Mucosa of gallbladder (tissue), 1 donor: ENCODE measurements at regions not wholly inside any gene's neighbourhood (a gene's known extent, or its start where the extent isn't known, plus 50 kb on each side); places are given as distances from the start of the nearest gene placed in this dataset.

Source experiments
- DNase-seq: peaks from one replicate; pipeline ENCODE4 v3.0.0-alpha.2; 2020; ENCODE audit warnings: low spot score
- donor health status: DM: no; HTN: no; CAD: no.

DNA sequence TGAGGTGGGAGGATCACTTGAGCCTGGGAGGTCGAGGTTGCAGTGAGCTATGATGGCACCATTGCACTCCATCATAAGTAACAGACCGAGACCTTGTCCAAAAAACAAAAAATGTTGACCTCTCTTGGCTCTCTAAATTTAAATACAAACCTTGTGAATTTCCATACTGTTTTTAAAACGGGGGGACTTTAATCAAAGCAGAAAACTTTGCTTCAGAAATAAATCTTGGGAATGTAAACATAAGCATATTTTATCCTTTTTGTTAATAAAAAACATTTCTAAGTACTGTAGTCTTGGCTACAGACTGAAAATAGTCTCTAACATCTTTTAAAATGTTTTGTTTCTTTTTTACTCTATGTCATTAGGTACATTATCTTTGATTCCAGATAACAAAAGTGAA lies 130.7 kb upstream of the RASSF8 start:
- DNase-seq, result no peak

DNA sequence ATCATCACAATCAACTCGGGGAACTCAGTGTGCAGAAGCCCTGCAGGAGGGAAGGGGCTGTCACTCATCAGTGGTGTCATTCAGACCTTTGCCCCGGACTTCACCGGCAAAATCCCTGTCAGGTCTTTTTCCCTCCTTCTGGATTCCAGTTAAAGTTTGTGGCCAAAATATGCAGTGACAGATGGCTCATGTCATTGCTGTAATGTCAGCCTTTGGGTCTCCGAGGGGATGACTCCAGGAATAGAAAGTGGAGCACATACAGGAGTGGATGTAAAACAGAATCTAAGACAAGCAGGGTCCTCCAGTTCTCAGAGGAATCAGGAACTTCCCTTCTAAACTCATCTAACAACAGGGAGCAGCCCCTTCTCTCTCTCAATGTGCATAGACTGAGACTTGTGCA lies 130.3 kb upstream of the RASSF8 start:
- DNase-seq, result no peak

DNA sequence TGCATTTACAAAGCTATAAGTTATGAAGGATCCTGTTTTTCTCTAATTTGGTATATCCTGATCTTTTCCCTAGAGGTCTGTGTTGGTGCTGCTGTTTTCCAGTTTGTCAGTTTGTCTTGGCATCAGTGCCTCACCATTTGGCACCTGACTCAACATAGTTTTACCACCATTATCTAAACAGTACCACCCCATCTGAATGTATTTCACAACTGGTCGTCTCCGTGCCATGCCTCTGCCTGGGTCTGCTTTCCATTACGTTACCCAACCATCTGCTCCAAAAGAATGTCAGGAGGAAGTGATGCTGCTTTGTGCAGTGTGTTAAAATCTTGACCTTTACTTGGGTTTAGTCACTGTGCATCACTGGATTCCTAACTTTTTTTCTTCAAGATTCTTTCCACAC lies 129.3 kb upstream of the RASSF8 start:
- peak; percentile 36 for DNase-seq

DNA sequence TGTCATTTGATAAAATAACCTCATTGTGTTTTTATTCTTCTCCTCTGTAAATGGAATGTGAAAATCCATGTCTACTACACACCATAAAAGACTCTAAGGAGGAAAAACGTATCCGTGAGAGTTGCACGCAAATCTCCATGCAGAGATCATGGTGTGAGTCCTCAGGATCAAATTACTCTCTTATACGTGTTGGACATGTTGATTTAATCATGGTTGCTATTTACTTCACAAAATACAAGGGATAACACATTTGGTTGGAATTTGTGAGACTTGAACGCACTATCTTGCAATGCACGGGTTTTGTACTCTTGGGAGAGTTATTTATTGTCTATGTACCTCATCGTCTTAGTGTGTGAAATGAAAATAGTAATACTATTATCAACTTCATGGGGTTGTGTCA lies 128.0 kb upstream of the RASSF8 start:
- DNase-seq, result no peak

DNA sequence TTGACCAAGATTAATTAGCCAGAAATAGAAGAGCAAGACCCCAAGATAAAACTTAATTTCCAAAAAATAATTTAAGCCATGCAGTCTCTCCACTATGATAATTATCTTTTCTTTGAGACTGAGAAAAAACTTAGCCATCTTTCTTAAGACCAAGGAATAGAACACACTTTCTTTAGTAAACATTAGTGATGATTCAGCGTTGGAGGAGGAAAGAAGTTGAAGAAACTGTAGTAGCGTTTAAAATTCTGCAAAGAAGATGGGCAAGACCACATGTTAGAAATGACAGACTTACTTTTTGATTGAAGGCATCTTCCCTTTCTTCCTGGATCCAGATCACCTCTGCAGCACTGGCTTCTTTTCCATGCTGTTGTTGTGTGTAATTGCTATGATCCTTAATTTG lies 124.8 kb upstream of the RASSF8 start:
- no peak for DNase-seq

DNA sequence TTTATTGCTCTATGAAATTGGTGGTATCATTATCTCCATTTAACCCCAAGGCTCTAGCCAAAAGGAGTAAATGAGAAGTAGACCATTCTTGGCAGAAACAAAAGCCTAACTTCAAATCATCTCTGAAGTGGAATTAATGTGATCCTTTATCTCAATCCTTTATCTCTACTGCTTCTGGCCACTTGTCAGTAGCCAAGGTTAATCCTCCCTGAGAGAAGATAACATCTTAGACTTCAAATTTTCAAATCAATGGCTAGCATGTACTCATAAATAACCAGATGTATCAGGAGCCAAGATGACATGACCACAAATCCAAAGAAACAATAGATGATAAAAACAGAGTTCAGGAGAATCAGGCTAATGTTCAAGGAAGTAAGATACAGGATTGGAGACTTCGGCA lies 123.1 kb upstream of the RASSF8 start:
- DNase-seq, result no peak

DNA sequence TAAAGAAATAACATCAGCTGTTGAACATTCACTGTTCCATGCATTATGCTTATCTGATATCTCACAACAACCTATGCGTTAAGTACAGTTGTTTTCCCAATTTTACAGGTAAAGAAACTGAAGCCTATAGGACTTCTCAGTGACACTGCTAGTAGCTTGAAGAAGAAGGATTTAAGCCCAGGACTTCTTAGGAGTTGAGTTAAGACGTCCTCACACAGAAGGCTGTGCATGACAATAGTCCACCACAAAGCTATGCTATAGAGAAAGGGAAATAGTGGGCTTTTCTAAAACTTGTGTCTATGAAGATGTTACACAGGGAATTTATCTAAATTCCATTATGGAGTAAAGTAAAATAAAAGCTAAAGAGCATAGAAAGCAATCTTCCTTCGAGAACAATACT lies 120.5 kb upstream of the RASSF8 start:
- no peak for DNase-seq

DNA sequence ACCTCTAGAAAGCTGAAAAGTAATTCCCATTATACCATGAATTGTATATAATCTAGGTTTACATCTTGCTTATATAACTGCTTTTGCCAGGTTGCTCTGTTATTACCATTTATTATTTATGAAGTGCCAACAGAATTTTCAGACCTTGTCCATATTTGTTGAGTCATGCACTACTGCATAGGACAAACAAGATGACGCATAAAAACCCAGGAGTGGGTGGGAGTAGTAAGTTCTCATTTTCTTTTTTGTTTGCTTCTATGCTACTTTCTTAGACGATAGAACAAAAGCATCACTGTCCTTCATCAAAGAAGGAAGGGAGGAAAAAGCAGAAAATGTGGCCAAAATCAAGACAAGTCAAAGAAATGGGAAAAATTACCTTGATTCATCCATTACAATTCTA lies 119.0 kb upstream of the RASSF8 start:
- DNase-seq, result no peak

DNA sequence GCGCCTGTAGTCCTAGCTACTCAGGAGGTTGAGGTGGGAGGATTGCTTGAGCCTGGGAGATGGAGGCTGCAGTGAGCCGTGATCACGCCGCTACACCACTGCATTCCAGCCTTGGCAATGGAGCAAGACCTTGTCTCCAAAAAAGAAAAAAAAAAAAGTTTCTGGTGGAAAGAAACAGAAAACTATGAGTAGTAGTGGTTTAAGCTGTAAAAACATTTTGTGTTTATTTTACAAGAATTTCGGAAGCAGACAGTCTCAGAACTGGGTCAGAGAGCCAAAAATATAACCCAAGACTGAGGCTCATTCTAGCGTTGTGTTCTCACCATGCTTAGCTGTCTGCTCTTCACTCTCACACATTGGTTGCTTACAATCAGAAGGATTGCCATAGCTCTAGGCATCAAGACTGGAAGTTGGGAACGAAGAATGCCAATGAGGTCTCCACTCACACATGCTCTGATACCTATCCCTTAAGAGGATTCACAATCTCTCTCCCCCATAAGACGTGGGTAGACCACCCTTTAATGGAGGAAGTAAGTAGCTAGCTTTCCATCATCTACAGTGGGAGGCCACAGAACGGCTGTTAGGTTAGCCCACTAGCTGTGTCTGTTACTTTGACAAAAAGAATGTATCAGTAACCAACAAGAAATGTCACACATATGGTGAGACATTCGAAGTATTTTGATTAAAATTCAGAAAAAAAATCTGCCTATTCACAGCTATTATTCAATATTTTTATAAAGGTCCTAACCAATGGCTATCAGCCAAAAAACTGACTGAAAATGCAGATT lies 117.6 kb upstream of the RASSF8 start:
- DNase-seq, result no peak

DNA sequence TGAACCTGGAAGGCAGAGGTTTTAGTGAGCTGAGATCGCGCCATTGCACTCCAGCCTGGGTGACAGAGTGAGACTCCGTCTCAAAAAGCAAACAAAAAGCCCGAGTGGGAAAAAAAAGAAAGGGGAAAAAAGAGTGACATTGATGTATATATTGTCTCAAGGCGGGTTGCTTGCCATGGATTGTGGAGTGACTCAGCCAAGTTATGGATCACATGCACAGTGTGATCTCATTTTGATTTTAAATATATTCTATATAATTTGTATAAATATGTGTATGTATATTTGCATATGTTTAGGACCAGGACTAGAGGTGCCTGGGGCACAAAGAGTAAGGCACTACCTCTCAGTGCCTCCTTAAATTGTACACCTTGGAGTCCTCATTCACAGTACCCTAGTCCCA lies 116.2 kb upstream of the RASSF8 start:
- no peak for DNase-seq

DNA sequence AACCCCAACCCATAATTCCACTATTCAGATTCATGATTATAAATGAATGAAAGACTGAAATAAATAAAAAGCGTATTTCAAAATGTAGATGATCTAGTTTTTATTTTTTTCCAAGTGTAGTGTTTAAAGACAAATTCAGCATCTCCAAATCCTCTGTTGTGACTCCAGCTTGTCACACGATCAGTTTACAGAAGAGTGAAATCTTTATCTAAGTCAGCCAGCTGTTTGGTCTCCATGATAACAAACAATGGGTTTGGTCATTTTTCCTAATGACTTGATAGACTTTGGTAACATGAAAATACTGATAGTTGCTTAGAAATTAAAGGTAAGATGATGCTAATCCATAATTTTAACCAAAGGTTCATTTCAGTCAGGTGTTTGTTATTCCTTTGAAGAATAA lies 114.5 kb upstream of the RASSF8 start:
- DNase-seq, result no peak

DNA sequence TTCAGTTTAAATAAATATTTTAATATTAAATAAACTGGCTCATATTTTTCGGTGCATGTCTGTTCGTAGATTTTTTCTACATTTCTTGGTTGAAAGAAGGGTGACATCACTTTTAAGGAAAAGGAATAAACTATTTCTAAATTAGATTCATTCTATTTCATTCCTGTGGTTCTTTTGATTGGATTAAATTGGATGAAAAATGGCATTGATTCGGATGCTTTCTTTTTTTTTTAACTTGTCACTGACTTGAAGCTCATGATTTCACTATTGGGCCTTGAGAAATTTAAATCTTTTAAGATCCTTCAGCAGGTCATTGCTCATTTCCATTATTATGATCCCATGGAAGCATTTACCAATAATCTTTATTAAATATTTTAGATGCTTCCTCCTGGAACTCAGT lies 113.1 kb upstream of the RASSF8 start:
- DNase-seq, result no peak

DNA sequence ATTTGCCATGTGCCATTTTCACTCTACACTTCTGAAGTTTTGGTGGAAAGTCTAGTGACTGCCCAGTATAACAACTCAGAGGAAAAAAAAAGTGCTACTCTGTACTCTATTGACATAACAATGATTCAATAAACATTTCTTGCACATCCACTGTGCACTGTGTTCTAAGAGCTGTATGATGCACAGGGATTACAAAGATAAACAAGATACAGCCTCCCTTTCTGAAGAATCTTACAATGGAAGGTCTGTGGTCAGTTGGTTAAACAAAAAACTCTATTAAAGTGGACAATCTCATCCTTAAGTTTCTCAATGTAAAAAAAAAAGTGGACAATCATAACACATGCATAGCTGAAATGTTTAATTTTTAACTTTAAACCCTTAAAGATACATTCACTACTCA lies 105.7 kb upstream of the RASSF8 start:
- DNase-seq, result no peak

DNA sequence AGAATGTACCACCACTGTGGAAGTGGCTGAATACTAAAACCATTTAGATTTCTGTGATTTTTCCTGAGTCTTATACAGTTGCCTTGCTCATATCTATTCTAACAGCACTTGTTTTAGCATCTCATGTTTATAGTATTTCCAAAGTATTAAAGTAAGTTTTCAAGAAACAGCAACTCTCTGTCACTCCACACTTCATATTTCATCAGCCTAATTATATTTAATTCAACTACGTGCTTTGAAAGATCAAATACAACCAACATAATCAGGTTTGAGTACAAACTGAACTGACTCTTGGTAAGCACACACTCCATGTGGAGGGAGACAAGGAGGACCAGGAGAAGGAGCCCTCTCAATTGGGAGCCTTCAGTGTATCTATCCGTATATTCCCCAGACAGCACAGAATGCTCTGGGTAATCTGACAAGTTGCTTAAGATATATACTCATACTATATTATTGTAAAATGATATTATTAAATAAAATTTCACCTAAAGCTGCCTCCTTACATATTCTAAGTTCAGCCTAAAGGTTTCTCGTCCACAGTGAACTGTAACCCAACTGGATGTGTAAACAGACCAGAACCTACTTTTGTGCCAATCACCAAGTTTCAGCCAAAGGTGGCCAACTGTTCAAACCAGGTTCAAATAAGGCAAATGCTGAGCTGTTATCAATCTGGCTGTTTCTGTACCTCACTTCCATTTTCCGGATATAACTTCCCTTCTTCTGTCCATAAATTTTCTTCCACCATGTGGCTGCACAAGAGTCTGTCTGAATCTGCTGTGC lies 105.0 kb upstream of the RASSF8 start:
- no peak for DNase-seq

DNA sequence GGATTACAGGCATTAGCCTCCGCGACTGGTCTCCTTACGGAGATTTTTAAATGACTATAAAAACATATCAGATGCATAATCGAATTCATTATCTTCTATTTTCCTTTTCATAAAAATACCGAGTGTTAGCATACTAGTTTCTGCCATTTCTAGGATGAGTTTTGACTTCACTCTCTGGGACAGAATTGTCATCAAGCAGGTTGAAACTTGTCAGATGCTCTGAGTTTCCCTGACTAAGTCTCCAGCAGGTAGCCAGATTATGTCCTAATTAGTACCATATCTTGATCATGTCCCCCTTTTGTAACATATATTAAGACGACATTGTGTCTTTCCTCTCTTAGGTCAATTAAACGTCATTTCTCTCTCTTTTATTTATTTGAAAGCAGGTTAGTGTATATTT lies 103.5 kb upstream of the RASSF8 start:
- DNase-seq, result no peak

DNA sequence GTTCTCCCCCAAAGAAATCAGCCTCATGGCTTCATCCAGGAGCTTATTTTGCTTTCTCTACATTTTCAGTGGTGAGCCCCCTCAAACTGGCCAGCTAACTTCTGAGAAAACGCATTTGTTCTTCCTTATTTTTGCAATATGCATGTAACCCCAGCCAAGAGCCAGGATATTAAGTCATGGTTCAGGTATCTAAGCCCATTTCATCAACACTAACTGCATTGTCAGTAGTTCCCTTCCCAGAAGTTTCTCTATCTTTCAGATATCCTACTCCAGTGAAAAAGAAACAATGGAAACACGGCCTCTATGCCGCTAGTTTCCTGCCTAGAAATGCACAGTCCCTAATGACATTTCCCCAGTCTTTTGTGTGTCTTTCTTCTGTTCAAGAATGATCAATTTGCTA lies 102.8 kb upstream of the RASSF8 start:
- DNase-seq, result no peak

DNA sequence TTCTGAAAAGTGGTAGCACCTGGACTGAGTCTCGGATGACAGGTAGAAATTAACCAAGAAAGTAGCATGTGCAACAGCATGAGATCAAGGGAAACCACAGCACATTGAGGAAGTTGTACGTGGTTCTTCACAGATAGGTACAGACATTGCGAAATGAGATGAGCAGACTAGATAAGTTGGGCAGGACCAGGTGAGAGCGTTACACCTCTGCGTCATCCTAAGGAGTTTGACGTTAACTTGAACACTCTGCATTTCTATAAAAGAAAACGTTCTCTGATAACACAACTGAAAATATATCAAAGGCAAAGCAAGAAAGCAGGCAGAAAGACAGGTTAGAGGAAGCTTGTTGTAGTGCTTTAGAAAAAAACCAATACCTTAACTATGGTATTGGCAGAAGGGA lies 98.5 kb upstream of the RASSF8 start:
- no peak for DNase-seq

DNA sequence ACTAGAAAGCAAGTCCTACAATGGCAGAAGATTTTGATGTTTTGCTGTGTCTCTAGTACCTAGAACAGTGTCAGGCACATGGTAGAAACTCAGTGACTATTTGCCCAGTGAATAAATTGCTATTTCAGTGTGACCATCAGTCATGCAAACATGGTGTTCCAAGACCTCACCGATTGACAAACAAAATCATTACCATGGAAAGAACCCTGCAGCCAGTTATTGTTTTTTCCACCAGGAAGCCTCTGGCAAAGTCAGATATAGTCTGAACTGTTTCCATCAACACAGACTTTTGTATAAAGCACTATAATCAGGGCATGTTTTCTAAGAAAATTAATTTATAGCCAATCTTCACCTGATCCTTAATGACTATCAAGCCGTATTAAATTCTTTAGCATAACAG lies 97.3 kb upstream of the RASSF8 start:
- no peak for DNase-seq

DNA sequence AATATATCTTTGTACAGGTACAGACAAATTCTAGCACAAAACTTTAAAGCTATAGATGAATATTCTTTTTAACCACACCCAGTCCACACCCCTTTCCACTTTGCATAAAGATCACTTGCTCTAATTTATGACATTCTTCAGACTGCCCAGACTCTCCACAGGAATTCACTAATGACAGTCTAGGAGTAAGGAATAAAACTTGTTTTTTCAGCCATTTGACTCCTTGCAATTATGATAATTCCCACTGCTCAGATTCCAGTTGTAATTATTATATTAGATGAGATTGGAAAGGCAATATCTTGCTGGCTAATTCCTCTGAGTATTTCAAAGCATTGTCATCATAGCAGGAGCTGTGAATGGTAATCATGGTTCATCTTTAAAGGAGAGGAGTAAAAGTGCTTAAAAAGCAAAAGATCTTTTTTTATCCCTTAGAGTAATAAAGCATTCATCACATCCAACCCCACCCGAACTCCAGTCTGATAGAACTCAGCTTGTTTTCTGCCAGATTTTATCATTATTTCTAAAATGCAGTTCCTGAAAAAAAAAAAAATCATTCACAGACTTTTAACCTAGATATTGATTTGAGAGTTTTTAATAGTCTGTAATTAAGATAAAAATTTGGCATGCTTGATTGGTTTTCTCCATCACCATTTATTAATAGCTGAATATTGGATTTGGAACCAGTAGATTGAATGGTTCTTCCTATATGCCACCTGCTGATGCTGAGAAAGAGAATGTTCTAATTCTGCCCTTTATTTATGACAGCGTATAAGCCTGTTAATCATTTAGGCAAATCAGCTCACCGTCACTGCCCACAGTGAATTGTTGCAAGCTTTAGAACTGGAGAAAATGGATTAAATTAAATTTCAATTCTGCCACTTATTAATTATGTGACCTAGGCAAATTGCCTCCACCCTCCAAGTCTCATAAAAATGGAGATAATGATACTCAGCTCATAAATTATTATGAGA lies 93.9 kb upstream of the RASSF8 start:
- DNase-seq, result no peak

DNA sequence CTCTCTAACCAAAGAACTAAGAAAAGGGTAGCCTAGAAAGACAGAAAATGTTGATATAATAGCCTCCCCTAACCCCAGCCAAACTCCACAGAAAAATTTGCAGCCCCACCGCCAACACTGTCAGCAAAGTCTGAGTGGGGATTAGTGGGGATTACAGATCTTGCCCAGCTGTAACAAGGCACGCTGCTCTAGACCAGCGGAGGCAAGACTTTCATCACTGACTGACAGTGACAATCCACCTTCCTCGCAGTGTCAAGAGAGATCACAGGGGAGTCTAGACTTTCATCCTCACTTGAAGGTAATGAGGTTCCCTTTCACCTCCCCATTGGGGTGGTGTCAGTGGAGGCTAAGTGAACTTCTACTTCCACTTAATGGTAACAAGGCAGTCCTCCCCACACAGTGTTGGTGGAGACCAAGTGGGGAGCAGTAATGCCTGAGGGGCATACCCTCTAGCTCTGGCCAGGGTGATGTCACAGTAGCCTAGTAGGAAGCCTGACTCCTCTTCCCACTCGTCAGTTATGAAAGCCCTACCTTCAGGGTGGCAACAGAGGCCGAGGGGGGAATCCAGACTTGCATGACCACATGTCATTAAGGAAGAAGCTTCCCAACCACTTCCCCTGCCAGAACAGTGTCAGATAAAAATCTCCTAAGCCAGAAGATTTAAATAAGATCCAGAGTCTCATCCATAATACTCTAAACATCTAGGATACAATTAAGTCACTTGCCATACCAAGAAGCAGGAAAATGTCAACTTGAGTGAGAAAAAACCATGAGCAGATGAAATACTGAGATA lies 91.7 kb upstream of the RASSF8 start:
- no peak for DNase-seq

DNA sequence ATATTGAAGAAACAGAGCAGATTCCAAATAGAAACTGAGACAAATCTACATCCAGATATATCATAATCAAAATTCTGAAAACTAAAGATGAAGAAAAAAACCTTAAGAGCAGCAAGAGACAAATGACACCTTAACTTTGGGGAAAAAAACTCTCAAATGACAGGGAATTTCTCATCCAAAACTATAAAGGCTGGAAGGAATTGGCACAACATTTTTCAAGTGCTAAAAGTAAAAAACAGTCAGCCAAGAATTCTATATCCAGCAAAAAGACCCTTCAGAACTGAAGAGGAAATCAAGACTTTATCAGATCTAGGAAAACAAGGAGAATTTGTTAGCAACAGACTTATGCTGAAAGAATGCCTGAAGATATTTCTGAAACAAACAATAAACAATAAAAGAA lies 90.3 kb upstream of the RASSF8 start:
- no peak for DNase-seq

DNA sequence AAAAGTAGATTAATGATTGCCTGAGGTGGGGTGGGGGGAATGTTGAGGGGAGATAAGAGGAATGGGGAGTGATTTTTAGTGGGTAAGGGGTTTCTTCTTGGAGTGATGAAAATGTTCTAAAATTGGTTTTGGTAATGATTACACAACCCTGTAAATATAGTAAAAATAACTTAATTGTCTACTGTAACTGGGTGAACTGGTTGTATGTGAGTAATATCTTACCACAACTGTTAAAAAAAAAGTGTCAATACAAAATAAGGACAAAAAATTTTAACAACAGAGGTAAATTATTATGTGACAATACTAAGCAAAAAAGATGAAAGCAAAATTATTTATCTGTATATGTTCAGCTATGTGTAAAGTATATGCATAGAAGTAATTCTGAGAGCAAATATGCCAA lies 86.3 kb upstream of the RASSF8 start:
- DNase-seq, result no peak
